GM12878 (cell line): ENCODE measurements at regions not wholly inside any gene's neighbourhood (a gene's known extent, or its start where the extent isn't known, plus 50 kb on each side); places are given as distances from the start of the nearest gene placed in this dataset.
"Not testable (repeated sequence)": the region's sequence is repeated elsewhere in the genome, so short reads cannot be mapped to it uniquely, and the experiment has no call there.

ENCODE experiments used
- ATAC-seq: fragments of 200-7000 bp; cut with Tn5 transposase; 3 replicates; pipeline ENCODE4 v1.9.1; 2020; ENCODE audit warnings: mild to moderate bottlenecking, moderate library complexity
- BruUV-seq: library from RNA; stranded (reverse); fragments of 400-500 nt; replicated peaks from 2 replicates; lab custom pipeline; 2021; lab: Mats Ljungman, UMichigan
- CTCF ChIA-PET: fragments of 300-600 bp; sonication (Branson Sonifier 250); formaldehyde crosslinking; extraction: SDS; loops from one replicate; lab custom pipeline; 2021; ENCODE audit warnings: inconsistent platforms; lab: Yijun Ruan, JAX
- POLR2A ChIA-PET: fragments of 350-600 bp; formaldehyde crosslinking; extraction: SDS; loops from one replicate; lab custom pipeline; 2021; ENCODE audit warnings: inconsistent platforms; lab: Charles Lee
- RAD21 ChIA-PET: fragments of 300-600 bp; sonication (Branson Sonifier 250); formaldehyde crosslinking; loops from one replicate; lab custom pipeline; 2023; ENCODE audit warnings: antibody characterized with exemption; ENCODE audit not compliant: unreplicated experiment; lab: Charles Lee
- SMC1A ChIA-PET: fragments of 300-600 bp; sonication (Branson Sonifier 250); formaldehyde crosslinking; loops from one replicate; lab custom pipeline; 2023; ENCODE audit not compliant: unreplicated experiment, uncharacterized antibody; lab: Charles Lee
- DNase-seq: peaks from one replicate; pipeline ENCODE4 v3.0.0-alpha.2; 2011; ENCODE audit warnings: low read depth, low spot score
- FAIRE-seq: peaks from 3 replicates; lab custom pipeline; 2011; peaks lifted over from hg19 to GRCh38; lab: Jason Lieb, UNC
- H2AFZ ChIP-seq: 2 replicates; pipeline ENCODE4 v1.6.0; 2011; ENCODE audit warnings: low read depth, low read length, control low read depth; ENCODE audit not compliant: control insufficient read depth
- H3K27ac ChIP-seq: 2 replicates; pipeline ENCODE4 v1.5.1; 2011; ENCODE audit warnings: control low read depth; ENCODE audit not compliant: control insufficient read depth, insufficient read depth
- H3K27me3 ChIP-seq, 2 experiments: replicated peaks in 1 of 2; 2 replicates each; pipeline versions ENCODE4 v1.6.0 to v1.6.1; 2011; ENCODE audit warnings: low read length in 1 of 2; ENCODE audit not compliant: control insufficient read depth in 2 of 2, insufficient read depth in 2 of 2
- H3K36me3 ChIP-seq, 2 experiments: 2 replicates each; pipeline ENCODE4 v1.5.1; 2011; ENCODE audit warnings: low read length in 1 of 2; ENCODE audit not compliant: control insufficient read depth in 2 of 2, insufficient read depth in 2 of 2
- H3K4me1 ChIP-seq: 2 replicates; pipeline ENCODE4 v1.6.1; 2011; ENCODE audit warnings: mild to moderate bottlenecking, low read length, moderate library complexity, mixed read lengths; ENCODE audit not compliant: control insufficient read depth, insufficient read depth
- H3K4me2 ChIP-seq: 2 replicates; pipeline ENCODE4 v1.6.0; 2011; ENCODE audit warnings: control low read depth; ENCODE audit not compliant: control insufficient read depth, insufficient read depth
- H3K4me3 ChIP-seq: fragments of 200-600 bp; sonication (generic); 2 replicates; pipeline ENCODE4 v1.5.1; 2016
- H3K79me2 ChIP-seq: 2 replicates; pipeline ENCODE4 v1.6.0; 2011; ENCODE audit warnings: low read length; ENCODE audit not compliant: control insufficient read depth, insufficient read depth
- H3K9ac ChIP-seq: 2 replicates; pipeline ENCODE4 v1.8.0; 2011; ENCODE audit warnings: low read length, control low read depth, mixed read lengths; ENCODE audit not compliant: control insufficient read depth, insufficient read depth
- H3K9me3 ChIP-seq: replicated peaks from 3 replicates; pipeline ENCODE4 v1.5.1; 2011; ENCODE audit warnings: mild to moderate bottlenecking, low read length; ENCODE audit not compliant: control insufficient read depth, insufficient read depth
- H4K20me1 ChIP-seq: 2 replicates; pipeline ENCODE4 v1.6.0; 2011; ENCODE audit not compliant: control insufficient read depth, insufficient read depth
- BMI1 ChIP-seq: fragments of 450-650 bp; IDR thresholded peaks from 2 replicates; pipeline ENCODE4 v1.6.1; 2016; ENCODE audit warnings: mild to moderate bottlenecking, moderate library complexity, borderline replicate concordance
- CBX3 ChIP-seq: fragments of 200-600 bp; sonication (generic); IDR thresholded peaks from 2 replicates; pipeline ENCODE4 v1.6.1; 2016; ENCODE audit warnings: low read depth, borderline replicate concordance
- CEBPB ChIP-seq, 2 experiments: fragments of 150-350 bp in 1 of 2; IDR thresholded peaks; 2 replicates each; pipeline ENCODE4 v1.6.1; 2012 to 2014; ENCODE audit warnings: low read depth in 2 of 2, low read length in 2 of 2, borderline replicate concordance in 1 of 2, inconsistent platforms in 1 of 2
- LARP7 ChIP-seq: fragments of 450-650 bp; IDR thresholded peaks from 2 replicates; pipeline ENCODE4 v1.6.1; 2017; ENCODE audit warnings: mild to moderate bottlenecking
- RUNX3 ChIP-seq: IDR thresholded peaks from 2 replicates; pipeline ENCODE4 v1.6.1; 2012; ENCODE audit warnings: low read length, inconsistent platforms
- SREBF1 ChIP-seq: IDR thresholded peaks from 2 replicates; pipeline ENCODE4 v1.6.1; 2012; ENCODE audit warnings: mild to moderate bottlenecking, low read length
- YBX1 ChIP-seq: fragments of 450-650 bp; IDR thresholded peaks from 2 replicates; pipeline ENCODE4 v1.6.1; 2016; ENCODE audit warnings: antibody characterized with exemption
- ZBED1 ChIP-seq: IDR thresholded peaks from 2 replicates; pipeline ENCODE4 v1.6.1; 2016; ENCODE audit warnings: borderline replicate concordance
- ZNF384 ChIP-seq: IDR thresholded peaks from 2 replicates; pipeline ENCODE4 v1.6.1; 2012; ENCODE audit warnings: low read depth, mild to moderate bottlenecking, low read length, improper control_type of control experiment, borderline replicate concordance
- WGBS: methylation state at CpG from one replicate; pipeline ENCODE4 v1.1.6; 2016; ENCODE audit warnings: low lambda C conversion rate; ENCODE audit not compliant: insufficient replicate concordance, insufficient coverage; ENCODE audit errors: missing lambda C conversion rate; 5-methylcytosine and 5-hydroxymethylcytosine counted together
- in situ Hi-C: fragments of 300-500 bp; cut with MboI; formaldehyde crosslinking; loops from 9 replicates; pipeline ENCODE4 v1.14.3; 2018; ENCODE audit warnings: mixed read lengths
- intact Hi-C: fragments of 100-400 bp; cut with micrococcal nuclease; formaldehyde crosslinking; loops from one replicate; pipeline ENCODE4 v1.14.2; 2022; ENCODE audit not compliant: unreplicated experiment
- TF ChIP-seq, protein P1 (sequence below): IDR thresholded peaks from 2 replicates; pipeline ENCODE4 v1.6.1; 2012; ENCODE audit warnings: low read depth, low read length, improper control_type of control experiment
- TF ChIP-seq, protein P2 (sequence below), 3 experiments: IDR thresholded peaks in 2 of 3; conservative IDR thresholded peaks in 1 of 3; 2 replicates each; pipeline ENCODE4 v1.5.1; 2011; ENCODE audit warnings: low read depth in 3 of 3, low read length in 3 of 3, mild to moderate bottlenecking in 3 of 3, control low read depth in 2 of 3, moderate library complexity in 2 of 3, inconsistent platforms in 1 of 3, mixed read lengths in 1 of 3; ENCODE audit not compliant: control insufficient read depth in 2 of 3, insufficient read depth in 1 of 3; ENCODE audit errors: extremely low read depth in 1 of 3

GRCh38 chr5:89317838-89318237 is 434.9 kb upstream of the MEF2C start:
- ATAC-seq, intact Hi-C loops, BruUV-seq, H3K36me3 ChIP-seq, H3K4me2 ChIP-seq, DNase-seq, in situ Hi-C loops, H4K20me1 ChIP-seq, H3K4me3 ChIP-seq, H2AFZ ChIP-seq, FAIRE-seq, SMC1A ChIA-PET, H3K27ac ChIP-seq, H3K79me2 ChIP-seq, H3K9ac ChIP-seq, H3K27me3 ChIP-seq: not testable (repeated sequence)
- ChIA-PET RAD21 (interaction anchor here (0.8 kb wide), 1 partner anchor 16 kb away, joined by 3 read pairs; no protein-coding TSS in a partner anchor), POLR2A (interaction anchor here (0.6 kb wide), 1 partner anchor 9 kb away, joined by 3 read pairs; no protein-coding TSS in a partner anchor), CTCF (interaction anchor here (0.8 kb wide), 1 partner anchor 33 kb away, joined by 3 read pairs; no protein-coding TSS in a partner anchor)
- H3K4me1 ChIP-seq, result peaks cover 33% of the 10 kb centered on the region
- H3K9me3 ChIP-seq, result peaks cover 12% of the 10 kb centered on the region
- 96% methylated on average over 20 of the region's 20 CpGs for WGBS

- Histone ChIP-seq H3K36me3 (no peaks in the 10 kb centered on the region), H3K79me2 (no peaks in the 10 kb centered on the region), H3K9ac (peak overlapping the region; percentile 70; the same call in 1 of the 2 replicates), H3K9me3 (peaks cover 10% of the 10 kb centered on the region), H2AFZ (no peak overlapping the region; the same call in 1 of the 2 replicates), H3K27ac (peak overlapping the region; percentile 97), H3K27me3 (no peaks in the 10 kb centered on the region), H3K4me3 (no peak overlapping the region), H3K4me1 (peaks cover 41% of the 10 kb centered on the region), H4K20me1 (no peaks in the 10 kb centered on the region), H3K4me2 (peak overlapping the region; percentile 15; the same call in 1 of the 2 replicates)
- ATAC-seq (no peak), DNase-seq (no peak), FAIRE-seq (no peak)
- in situ Hi-C loops (no loop called here), intact Hi-C loops (no loop called here)
- ChIA-PET POLR2A (interaction anchor here (0.6 to 0.7 kb wide), 4 partner anchors 11 to 44 kb away, joined by 3 to 11 read pairs (median 7); no protein-coding TSS in a partner anchor), CTCF (interaction anchor here (1.2 to 3.7 kb wide), 9 partner anchors 8 to 121 kb away, joined by 3 to 12 read pairs (median 6); no protein-coding TSS in a partner anchor), SMC1A (interaction anchor here (1.0 to 4.0 kb wide), 21 partner anchors 8 to 586 kb away, joined by 3 to 108 read pairs (median 12); partner anchors contain the start of gene MEF2C), RAD21 (interaction anchor here (0.6 to 5.1 kb wide), 10 partner anchors 27 to 415 kb away, joined by 3 to 101 read pairs (median 15); no protein-coding TSS in a partner anchor)
- no TSS peak for BruUV-seq
- WGBS, result 84% methylated on average over 11 of the region's 12 CpGs
- TF ChIP-seq CBX3 (no peak), ZBED1 (no peak), LARP7 (no peak), SREBF1 (no peak), ZNF384 (no peak), RUNX3 (no peak), CEBPB (IDR thresholded peaks at IDR 0.05; ENCODE audit: borderline replicate concordance in 1 of 2, low read depth in 2 of 2, low read length in 2 of 2) (no peak), BMI1 (no peak), YBX1 (no peak)
- TF ChIP-seq, protein P1, sequence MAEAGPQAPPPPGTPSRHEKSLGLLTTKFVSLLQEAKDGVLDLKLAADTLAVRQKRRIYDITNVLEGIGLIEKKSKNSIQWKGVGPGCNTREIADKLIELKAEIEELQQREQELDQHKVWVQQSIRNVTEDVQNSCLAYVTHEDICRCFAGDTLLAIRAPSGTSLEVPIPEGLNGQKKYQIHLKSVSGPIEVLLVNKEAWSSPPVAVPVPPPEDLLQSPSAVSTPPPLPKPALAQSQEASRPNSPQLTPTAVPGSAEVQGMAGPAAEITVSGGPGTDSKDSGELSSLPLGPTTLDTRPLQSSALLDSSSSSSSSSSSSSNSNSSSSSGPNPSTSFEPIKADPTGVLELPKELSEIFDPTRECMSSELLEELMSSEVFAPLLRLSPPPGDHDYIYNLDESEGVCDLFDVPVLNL, result no peak
- TF ChIP-seq, protein P2, sequence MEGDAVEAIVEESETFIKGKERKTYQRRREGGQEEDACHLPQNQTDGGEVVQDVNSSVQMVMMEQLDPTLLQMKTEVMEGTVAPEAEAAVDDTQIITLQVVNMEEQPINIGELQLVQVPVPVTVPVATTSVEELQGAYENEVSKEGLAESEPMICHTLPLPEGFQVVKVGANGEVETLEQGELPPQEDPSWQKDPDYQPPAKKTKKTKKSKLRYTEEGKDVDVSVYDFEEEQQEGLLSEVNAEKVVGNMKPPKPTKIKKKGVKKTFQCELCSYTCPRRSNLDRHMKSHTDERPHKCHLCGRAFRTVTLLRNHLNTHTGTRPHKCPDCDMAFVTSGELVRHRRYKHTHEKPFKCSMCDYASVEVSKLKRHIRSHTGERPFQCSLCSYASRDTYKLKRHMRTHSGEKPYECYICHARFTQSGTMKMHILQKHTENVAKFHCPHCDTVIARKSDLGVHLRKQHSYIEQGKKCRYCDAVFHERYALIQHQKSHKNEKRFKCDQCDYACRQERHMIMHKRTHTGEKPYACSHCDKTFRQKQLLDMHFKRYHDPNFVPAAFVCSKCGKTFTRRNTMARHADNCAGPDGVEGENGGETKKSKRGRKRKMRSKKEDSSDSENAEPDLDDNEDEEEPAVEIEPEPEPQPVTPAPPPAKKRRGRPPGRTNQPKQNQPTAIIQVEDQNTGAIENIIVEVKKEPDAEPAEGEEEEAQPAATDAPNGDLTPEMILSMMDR (IDR thresholded peaks at IDR 0.05 in 2 of 3, conservative IDR thresholded peaks at IDR 0.05 in 1 of 3; ENCODE audit: control insufficient read depth in 2 of 3, extremely low read depth in 1 of 3, insufficient read depth in 1 of 3, low read depth in 3 of 3, low read length in 3 of 3), result no peak
Observed at GRCh38 chr5:89315286-89316100, 432.5 kb upstream of the MEF2C start.
